SK-N-SH treated with all-trans-retinoic acid at 6 μM for 48 hours (cell line): ENCODE measurements at regions not wholly inside any gene's neighbourhood (a gene's known extent, or its start where the extent isn't known, plus 50 kb on each side); places are given as distances from the start of the nearest gene placed in this dataset.

Experiments
- ARNTL ChIP-seq: fragments of 450-650 bp; formaldehyde crosslinking; IDR thresholded peaks from 2 replicates; pipeline ENCODE4 v1.5.0; 2020; ENCODE audit warnings: low read depth, mild to moderate bottlenecking, moderate library complexity, borderline replicate concordance
- ISL1 ChIP-seq: fragments of 250-450 bp; sonication (Bioruptor Pico); IDR thresholded peaks from 2 replicates; pipeline ENCODE4 v2.1.2; 2022; ENCODE audit warnings: mild to moderate bottlenecking, moderate library complexity
- RARB ChIP-seq: fragments of 250-450 bp; sonication (Bioruptor Pico); IDR thresholded peaks from 2 replicates; pipeline ENCODE4 v1.8.0; 2021; ENCODE audit warnings: mild to moderate bottlenecking, moderate library complexity
- TOX ChIP-seq: fragments of 250-450 bp; sonication (Bioruptor Pico); IDR thresholded peaks from 2 replicates; pipeline ENCODE4 v1.8.0; 2021; ENCODE audit warnings: mild to moderate bottlenecking, moderate library complexity, borderline replicate concordance
- ZFP3 ChIP-seq: fragments of 250-450 bp; sonication (Bioruptor Pico); IDR thresholded peaks from 2 replicates; pipeline ENCODE4 v1.5.0; 2020; ENCODE audit warnings: mild to moderate bottlenecking, moderate library complexity
- ZFP30 ChIP-seq: fragments of 450-650 bp; formaldehyde crosslinking; IDR thresholded peaks from 2 replicates; pipeline ENCODE4 v1.5.0; 2022; ENCODE audit warnings: mild to moderate bottlenecking, moderate library complexity
- TF ChIP-seq, protein P1 (sequence below): fragments of 250-450 bp; sonication (Bioruptor Pico); IDR thresholded peaks from 2 replicates; pipeline ENCODE4 v1.5.0; 2020; ENCODE audit warnings: mild to moderate bottlenecking, moderate library complexity
- TF ChIP-seq, protein P2 (sequence below): fragments of 250-450 bp; sonication (Bioruptor Pico); IDR thresholded peaks from 2 replicates; pipeline ENCODE4 v1.5.1; 2021; ENCODE audit warnings: mild to moderate bottlenecking, moderate library complexity

DNA sequence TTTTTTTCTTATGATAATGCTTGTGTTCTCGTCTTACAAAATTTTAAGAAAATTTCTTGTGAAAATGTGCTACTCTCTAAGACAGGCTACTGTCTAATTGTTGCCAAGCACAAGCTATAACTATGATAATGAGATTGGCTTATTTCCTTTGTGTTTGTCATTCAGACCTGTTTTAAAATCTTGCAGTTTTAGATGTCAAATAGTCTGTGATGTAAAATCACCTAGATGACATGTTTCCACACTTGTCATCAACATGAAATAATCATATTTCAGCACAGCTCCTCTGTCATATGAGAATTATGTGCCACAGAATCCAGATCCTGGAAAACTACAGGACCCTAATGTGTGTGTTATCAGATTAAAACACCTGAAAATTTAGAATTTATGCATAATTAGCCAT lies 539.7 kb downstream of the USP25 start:
- TF ChIP-seq, protein P1, sequence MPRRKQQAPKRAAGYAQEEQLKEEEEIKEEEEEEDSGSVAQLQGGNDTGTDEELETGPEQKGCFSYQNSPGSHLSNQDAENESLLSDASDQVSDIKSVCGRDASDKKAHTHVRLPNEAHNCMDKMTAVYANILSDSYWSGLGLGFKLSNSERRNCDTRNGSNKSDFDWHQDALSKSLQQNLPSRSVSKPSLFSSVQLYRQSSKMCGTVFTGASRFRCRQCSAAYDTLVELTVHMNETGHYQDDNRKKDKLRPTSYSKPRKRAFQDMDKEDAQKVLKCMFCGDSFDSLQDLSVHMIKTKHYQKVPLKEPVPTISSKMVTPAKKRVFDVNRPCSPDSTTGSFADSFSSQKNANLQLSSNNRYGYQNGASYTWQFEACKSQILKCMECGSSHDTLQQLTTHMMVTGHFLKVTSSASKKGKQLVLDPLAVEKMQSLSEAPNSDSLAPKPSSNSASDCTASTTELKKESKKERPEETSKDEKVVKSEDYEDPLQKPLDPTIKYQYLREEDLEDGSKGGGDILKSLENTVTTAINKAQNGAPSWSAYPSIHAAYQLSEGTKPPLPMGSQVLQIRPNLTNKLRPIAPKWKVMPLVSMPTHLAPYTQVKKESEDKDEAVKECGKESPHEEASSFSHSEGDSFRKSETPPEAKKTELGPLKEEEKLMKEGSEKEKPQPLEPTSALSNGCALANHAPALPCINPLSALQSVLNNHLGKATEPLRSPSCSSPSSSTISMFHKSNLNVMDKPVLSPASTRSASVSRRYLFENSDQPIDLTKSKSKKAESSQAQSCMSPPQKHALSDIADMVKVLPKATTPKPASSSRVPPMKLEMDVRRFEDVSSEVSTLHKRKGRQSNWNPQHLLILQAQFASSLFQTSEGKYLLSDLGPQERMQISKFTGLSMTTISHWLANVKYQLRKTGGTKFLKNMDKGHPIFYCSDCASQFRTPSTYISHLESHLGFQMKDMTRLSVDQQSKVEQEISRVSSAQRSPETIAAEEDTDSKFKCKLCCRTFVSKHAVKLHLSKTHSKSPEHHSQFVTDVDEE (CRISPR knock-in tag): no peak
- TF ChIP-seq, protein P2, sequence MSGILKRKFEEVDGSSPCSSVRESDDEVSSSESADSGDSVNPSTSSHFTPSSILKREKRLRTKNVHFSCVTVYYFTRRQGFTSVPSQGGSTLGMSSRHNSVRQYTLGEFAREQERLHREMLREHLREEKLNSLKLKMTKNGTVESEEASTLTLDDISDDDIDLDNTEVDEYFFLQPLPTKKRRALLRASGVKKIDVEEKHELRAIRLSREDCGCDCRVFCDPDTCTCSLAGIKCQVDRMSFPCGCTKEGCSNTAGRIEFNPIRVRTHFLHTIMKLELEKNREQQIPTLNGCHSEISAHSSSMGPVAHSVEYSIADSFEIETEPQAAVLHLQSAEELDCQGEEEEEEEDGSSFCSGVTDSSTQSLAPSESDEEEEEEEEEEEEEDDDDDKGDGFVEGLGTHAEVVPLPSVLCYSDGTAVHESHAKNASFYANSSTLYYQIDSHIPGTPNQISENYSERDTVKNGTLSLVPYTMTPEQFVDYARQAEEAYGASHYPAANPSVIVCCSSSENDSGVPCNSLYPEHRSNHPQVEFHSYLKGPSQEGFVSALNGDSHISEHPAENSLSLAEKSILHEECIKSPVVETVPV (CRISPR knock-in tag): no peak
- no peak for TF ChIP-seq RARB (CRISPR knock-in tag)
- no peak for TF ChIP-seq ZFP3 (CRISPR knock-in tag)
- no peak for TF ChIP-seq ISL1 (CRISPR knock-in tag)
- TF ChIP-seq ARNTL (CRISPR knock-in tag): no peak
- no peak for TF ChIP-seq TOX (CRISPR knock-in tag)
- TF ChIP-seq ZFP30: no peak
